ENCODE measurements at regions not wholly inside any gene's neighbourhood (a gene's known extent, or its start where the extent isn't known, plus 50 kb on each side); places are given as distances from the start of the nearest gene placed in this dataset.
"Not testable (repeated sequence)": the region's sequence is repeated elsewhere in the genome, so short reads cannot be mapped to it uniquely, and the experiment has no call there.

- no peak for DNase-seq
Observed at GRCh38 chr2:133988316-133988891, 265.5 kb upstream of the MGAT5 start.

GRCh38 chr2:133991606-133992168, 262.2 kb upstream of the MGAT5 start:
- DNase-seq, result no peak

GRCh38 chr2:133992454-133992853, 261.4 kb upstream of the MGAT5 start:
- no peak for DNase-seq

GRCh38 chr2:133993160-133993559, 260.7 kb upstream of the MGAT5 start:
- DNase-seq, result no peak

- not testable (repeated sequence) for DNase-seq
Observed at GRCh38 chr2:133998726-133999125, 255.1 kb upstream of the MGAT5 start.

GRCh38 chr2:134002391-134002790, 251.5 kb upstream of the MGAT5 start:
- no peak for DNase-seq

GRCh38 chr2:134002921-134003320, 251.0 kb upstream of the MGAT5 start:
- DNase-seq, result no peak

GRCh38 chr2:134004467-134004866, 249.4 kb upstream of the MGAT5 start:
- no peak for DNase-seq

GRCh38 chr2:134008837-134009236, 245.0 kb upstream of the MGAT5 start:
- no peak for DNase-seq

GRCh38 chr2:134009440-134009839, 244.4 kb upstream of the MGAT5 start:
- no peak for DNase-seq

GRCh38 chr2:134009906-134010305, 244.0 kb upstream of the MGAT5 start:
- not testable (repeated sequence) for DNase-seq

GRCh38 chr2:134011936-134012586, 241.8 kb upstream of the MGAT5 start:
- no peak for DNase-seq

- DNase-seq, result no peak
Observed at GRCh38 chr2:134014196-134014960, 239.5 kb upstream of the MGAT5 start.

- DNase-seq, result no peak
Observed at GRCh38 chr2:134019871-134020270, 234.0 kb upstream of the MGAT5 start.

- DNase-seq, result no peak
Observed at GRCh38 chr2:134020608-134021007, 233.3 kb upstream of the MGAT5 start.

GRCh38 chr2:134021830-134022524, 231.9 kb upstream of the MGAT5 start:
- no peak for DNase-seq

- DNase-seq, result no peak
Observed at GRCh38 chr2:134023854-134024253, 230.0 kb upstream of the MGAT5 start.

GRCh38 chr2:134027980-134028379, 225.9 kb upstream of the MGAT5 start:
- DNase-seq, result no peak

GRCh38 chr2:134029418-134029817, 224.5 kb upstream of the MGAT5 start:
- DNase-seq, result no peak

GRCh38 chr2:134031539-134031938, 222.3 kb upstream of the MGAT5 start:
- DNase-seq, result no peak

GRCh38 chr2:134035605-134036370, 218.1 kb upstream of the MGAT5 start:
- DNase-seq, result no peak

GRCh38 chr2:134039912-134040581, 213.8 kb upstream of the MGAT5 start:
- DNase-seq, result no peak

Data from NCI-H1092 treated with DMSO at 0.1 percent for 48 hours (cell line).